CD4-positive, alpha-beta T cell treated with Interleukin-15 for 1 hour (primary cell): ENCODE measurements at regions not wholly inside any gene's neighbourhood (a gene's known extent, or its start where the extent isn't known, plus 50 kb on each side); places are given as distances from the start of the nearest gene placed in this dataset.

Experiments used
- DNase-seq: peaks from one replicate; pipeline ENCODE4 v3.0.0-alpha.2; 2020

DNA sequence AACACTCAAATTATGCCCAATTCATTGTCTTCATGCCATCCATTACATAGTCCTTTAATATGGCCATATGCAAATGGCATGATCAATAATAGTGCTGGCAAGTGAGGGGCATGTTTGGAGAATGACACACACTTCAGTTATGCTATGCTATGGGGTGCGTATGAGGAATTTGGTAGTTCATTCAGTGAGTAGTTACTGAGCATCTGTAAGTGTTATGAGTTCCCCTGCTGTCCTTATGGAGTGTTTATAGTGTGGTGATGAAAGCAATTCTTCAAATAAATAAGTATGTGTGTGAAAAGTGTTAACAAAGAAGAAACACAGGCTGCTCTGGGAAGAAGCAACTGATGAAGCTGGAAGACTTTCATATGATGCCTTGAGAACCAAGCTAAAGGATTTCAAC, 383.7 kb upstream of the SLC14A2 start:
- no peak for DNase-seq

DNA sequence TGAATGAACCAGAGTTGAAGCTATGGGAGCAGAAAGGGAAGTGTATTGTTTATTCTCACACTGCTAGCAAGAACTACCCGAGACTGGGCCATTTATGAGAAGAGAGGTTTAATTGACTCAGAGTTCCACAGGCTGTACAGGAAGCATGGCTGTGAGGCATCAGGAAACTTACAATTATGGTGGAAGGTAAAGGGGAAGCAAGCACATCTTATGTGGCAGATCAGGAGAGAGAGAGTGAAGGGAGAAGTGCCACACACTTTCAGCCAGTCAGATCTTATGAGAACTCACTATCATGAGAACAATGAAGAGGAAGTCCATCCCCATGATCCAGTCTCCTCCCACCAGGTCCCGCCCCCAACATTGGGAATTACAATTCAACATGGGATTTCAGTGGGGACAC, 383.2 kb upstream of the SLC14A2 start:
- DNase-seq = no peak

DNA sequence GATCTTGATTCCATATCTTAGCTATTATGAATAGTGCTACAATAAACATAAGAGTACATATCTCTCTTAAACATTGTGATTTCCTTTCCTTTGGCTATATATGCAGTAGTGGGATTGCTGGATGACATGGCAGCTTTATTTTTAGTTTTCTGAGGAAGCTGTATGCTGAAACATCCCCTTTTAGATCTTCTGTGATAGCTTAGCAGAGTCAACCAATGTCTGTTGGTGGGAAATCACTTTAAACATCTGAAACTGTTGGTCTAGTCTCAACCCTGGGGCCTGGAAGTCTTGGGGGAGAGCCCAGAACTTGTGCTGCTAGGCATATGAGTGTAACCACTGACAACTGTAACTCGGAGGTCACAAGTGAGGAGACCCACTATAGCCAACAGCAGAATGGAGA, 378.6 kb upstream of the SLC14A2 start:
- no peak for DNase-seq

DNA sequence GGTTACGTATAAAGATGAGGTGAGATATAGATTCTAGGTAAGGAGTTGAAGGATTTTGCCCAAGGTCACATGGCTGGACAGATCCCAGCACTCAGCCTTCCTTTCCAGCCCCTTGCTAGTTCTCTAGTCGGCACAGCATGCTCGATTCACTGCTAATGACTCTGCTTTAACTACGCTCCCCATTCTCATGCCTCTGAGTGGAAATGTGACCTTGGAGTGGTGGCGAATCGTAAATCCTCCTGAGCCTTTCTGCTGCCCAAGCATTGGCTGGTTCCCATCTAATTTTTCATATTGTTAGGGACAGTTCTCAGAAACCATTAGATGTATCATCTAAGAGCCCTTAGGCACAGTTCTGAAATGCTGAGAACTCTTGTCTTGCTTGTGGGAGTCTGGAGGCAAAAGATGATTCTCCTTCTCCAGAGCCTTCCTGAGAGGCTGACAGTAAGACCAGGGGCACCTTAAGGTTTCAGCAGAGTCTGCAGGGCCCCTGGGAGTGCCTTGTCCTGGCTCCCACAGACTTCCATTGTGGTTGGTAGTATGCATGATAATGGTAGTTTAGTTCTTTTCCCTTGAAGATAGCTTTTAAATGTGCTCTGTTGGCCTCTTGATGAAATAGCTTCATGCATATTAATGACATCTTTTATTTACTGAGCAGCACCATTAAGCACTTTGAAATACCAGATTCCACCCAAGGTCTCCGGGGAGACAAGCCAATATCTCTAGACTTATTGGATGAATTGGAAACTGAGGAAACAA, 377.8 kb upstream of the SLC14A2 start:
- no peak for DNase-seq

DNA sequence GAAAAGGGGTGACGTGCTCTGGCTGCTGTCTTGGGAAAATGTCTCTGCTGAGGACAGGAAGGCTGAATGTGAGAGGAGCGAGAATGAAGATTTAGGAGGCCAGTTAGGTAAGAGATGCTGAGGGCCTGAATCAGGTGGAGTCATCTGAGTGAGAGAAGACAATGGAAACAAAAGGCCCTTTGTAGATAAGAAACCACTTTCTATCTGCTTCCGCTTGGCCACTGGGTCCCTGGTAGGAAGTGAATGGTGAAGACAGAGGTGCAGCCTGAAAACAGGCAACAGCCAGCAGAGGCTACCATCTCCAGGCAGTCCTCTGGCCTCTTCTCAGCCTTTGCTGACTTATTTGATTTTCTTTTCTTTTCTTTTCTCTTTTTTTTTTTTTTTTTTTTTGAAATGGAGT, 374.0 kb upstream of the SLC14A2 start:
- no peak for DNase-seq

DNA sequence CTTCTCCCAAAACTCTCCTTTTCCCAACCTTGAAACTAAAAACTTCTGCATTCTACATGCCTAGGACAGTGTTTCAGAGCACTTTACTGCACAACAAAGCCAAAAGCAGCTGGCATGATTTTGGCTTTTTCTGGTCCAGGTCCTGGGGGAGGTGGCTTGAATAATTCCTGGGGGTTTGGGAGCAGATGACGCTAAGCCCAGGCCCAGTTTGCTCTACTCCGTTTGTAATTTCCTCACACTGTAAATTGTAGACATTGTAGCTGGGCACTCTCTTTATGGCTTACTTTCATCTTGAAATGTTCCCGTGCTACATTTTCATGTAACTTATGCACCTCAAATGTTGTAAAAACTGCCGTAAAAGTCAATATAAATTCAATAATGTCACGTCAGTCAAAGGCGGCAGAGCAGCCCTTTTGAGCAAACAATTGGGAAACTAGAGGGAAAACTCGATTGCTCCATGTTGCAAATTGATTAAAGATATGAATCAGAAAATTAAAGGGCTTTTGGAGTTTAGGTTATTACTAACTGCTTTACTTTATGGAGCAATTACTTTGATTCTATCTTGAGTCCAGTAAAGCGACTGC, 373.2 kb upstream of the SLC14A2 start:
- DNase-seq = no peak

DNA sequence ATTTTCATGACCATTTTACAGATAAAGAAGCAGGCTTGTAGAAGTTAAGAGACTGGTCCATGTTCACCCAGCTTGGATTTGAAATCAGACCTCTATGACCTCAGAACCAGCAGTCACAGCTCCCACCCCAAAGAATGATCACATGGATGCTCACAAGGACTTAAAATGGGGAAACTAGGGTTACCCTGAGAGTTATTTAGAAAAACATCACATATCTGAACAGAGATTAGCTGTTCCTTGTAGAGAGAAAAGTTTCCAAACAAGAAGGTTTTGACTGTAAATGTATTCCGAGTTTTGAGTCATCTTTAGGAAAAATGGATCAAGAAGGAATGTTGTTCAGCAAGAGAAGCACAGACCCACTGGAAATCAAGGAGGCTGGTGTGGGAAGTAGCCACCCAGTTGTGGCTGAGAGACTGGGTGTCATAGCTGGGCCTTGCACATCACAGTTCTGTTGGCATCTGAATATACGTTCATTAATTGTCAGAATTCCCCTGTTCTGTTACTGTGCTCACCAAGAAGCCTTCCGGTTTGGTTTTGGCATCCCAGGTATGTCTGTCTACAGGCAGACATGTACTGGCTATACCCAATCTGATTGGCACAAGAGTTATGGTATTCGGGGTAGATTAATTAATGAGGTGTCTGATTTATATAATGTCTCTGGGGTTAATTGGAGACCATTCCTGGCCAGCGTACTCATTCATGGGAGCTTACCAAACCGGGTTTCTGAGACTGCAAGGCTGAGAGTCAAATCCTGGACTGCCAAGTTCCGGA, 371.8 kb upstream of the SLC14A2 start:
- DNase-seq = no peak

DNA sequence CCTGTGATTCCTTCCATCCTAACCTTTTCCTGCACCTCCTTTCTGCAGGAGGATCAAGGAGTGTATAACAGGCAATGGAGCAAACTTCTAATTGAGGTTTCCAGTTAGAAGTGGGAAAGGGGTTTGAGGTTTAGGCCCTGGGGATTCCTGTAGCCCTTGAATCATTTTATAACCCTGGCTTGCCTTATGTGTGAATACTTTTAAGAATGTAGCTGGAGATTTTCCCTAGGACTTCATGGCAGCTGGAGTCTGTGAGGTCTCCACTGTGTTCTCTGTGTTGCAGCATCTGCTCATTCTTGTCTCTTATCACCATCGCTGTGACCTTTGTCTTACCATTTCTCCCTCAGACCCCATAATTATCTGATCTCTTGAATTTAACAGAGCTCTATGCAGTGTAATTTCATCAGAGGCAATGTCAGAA, 370.2 kb upstream of the SLC14A2 start:
- DNase-seq = no peak

DNA sequence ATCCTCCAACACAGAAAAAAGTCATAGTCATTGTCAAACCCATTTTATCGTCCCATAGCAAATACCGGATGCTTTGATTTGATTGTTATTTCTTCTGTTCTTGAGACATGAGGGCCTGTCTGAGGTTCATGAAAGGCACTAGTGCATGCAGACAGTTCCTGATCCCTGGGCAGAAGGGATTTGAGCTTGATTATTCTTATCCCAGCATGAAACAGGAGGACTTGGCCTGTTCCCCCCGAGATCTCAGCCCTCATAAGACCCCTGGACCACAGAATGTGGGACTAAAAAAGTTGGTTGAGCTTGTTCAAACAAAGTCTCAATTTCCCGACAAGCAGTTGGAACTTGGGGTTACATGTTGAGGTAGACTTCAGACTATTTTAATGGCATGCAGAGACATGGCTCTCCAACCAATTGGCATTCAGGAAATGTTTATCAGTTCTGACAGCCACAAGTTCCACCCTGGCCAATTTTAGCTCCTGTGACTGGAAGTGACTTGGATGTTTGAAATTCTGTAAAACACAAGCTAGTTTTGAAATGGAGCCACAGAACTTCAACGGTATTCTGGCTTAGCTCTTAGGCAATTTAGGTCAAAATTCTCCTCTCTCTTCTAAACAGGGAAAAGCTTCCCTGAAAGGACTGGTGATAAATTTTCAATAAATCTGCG, 366.9 kb upstream of the SLC14A2 start:
- no peak for DNase-seq

DNA sequence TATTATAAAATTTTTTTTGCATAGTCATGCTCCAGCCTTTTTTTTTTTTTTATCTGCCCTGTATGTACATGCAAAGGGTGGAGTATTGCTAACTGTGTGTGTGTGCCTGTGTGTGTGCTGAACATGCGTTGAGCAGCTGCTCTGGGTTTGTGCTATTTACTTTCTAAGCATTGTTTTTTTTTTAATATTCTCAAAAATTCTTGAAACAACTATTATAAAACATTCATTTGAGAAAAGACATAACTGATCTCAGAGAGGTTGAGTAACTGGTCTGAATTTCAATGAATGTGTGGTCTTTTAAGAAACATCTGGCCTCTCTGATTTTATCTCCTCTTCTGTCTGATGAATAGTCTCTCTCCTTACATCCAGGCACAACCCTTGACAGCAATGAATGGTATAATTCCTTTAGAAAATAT, 366.0 kb upstream of the SLC14A2 start:
- DNase-seq = no peak

DNA sequence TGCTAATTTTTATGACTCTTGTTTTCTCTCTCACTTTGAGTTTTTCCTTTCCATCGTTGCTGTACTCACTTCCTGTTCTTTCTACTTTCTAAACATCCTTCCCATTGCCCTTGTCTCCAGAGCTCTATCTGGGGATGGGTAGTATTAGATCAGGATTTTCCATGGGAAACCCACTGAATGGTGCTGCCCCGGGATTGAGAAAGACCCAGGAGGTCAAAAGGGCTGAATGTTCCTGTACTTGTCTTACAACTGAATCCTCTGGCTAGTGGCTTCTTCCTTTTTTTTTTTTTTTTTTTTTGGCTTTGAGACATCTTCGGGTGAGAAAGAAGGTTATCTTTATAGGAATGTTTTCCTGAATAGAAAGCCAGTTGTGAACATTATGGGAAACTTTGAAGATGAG, 364.8 kb upstream of the SLC14A2 start:
- no peak for DNase-seq

DNA sequence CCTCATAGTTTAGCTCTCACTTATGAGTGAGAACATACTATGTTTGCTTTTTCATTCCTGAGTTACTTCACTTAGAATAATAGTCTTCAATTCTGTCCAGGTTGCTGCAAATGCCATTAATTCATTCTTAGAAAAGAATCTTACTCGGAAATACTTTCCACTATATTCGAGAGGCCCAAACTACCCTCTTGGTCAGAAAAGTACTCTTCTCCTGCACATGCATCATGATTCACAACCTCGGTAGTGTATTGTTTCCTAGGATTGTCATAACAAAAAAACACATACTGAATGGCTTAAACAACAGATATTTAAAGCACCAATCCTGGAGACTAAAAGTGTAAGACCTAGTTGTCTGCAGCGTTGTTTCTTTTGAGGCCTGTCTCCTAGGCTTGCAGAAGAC, 364.0 kb upstream of the SLC14A2 start:
- DNase-seq = no peak

DNA sequence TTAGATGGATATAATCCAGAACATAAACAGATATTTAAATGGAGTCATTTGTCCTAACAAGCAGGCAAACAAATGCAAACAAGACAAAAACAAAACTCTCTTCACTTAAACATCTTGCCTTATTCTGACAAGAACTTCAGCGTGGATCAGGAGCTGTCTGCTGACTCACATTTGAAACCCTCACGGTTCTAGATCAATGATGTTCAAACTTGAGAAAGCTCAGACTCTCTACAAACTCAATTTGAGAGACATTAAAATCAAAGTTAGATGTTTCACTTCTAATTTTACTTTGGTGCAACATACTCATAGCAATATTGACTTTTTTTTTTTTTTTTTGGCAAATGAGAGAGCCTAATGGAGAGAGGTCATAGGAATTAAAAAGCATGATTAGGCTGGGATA, 362.8 kb upstream of the SLC14A2 start:
- DNase-seq = no peak

DNA sequence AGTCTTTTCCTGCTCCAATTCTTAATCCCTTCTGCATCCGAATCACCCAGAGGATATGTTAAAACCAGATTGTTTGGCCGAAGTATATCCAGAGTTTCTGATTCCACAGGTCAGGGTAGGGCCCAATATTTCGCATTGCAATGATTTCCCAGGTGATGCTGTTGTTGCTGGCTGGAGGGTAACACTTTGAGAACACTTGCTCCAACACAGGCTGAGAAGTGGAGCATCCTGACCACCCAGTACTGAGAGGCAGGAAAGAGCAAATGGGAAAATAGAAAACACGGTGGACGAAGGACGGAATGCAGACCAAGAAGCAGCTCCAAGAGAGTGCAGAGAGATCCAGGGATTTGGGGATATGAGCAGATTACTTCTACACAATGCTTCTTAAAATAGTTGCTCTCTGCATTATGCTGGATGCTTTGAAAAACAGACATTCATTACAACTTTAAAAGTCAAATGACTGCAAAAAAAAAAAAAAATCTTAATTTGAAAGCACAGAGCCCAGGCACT, 362.2 kb upstream of the SLC14A2 start:
- DNase-seq = no peak

DNA sequence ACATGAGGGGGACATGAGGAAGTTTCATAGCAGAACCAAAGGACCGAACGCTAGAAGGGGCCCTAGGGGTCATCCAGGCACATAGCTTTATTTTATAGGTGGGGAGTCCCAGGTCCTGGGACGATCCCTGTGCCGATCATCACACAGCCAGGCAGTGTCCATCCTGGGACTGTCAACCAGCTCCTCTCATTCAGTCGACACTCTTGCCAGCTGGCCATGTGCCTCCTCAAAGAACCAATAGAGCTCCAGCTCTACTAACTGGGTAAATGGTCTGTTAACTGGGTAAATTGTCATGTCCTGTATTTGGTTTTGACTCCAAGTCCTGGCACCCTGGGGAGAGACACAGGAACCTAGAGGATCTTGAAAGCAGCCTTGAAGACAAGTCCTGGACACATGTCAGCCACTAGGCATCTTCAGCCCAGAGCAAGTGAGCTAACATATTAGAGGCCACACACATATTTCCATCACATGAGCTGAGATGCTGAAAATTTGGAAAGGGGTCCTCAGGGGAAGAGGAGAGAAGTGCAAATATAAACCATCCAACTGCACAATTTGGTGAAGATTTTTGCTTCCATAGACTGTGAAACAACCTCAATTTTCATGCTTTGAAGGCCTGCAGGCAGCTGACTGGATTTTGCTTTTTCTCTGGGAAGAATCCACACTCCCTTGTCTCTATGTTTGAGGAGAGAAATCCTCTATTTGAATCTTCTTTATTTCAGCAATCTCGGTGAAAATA, 361.1 kb upstream of the SLC14A2 start:
- DNase-seq = no peak

DNA sequence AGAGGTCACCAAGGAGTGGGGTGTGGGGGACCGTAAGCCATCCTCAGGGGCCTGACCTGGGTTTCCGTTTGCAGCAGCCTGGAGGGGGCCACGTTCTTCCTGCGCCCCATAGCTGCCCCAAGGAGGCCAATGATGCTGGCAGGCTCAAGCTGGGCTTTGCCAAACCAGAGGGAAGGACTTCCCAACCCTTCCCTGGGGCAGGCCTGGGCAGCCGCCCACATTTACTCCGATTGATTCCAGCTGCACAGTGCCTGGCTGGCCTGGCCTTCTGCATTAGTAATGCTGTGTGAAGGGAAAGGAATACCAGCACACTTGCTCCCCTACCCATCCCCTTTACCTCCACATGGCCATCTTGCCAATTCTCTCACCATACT, 360.6 kb upstream of the SLC14A2 start:
- no peak for DNase-seq

DNA sequence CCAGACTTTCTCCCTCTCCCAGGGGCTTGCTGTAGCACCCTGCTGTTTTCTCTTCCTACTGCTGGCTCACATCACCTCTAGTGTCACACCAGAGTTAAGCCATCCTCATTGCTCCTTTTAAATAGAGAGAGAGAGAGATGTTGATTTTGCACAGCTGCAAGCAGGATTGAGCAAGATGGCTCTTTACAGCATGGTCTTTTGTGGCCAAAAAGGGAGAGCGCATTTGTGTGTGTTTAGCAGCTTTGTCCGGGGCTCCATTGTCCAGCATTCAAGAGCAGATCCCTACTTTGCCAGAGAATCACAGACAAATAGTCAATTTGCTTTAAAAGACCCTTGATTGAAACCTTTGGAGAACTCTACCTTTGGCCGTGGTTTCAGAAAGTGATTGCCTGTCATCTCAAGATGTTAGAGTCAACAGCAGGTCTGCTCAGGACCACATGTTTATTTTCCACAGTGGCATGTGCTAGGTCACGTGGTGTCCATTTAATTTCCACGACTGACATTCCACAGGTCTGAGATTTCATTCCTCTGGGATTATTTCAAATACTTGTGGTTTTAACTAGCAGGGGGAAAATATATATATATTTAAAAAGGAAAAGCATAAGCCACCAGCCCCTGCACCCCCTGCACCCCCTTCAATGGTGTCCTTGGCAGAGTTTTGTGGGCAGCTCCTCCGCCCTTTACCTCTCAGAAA, 359.9 kb upstream of the SLC14A2 start:
- no peak for DNase-seq

DNA sequence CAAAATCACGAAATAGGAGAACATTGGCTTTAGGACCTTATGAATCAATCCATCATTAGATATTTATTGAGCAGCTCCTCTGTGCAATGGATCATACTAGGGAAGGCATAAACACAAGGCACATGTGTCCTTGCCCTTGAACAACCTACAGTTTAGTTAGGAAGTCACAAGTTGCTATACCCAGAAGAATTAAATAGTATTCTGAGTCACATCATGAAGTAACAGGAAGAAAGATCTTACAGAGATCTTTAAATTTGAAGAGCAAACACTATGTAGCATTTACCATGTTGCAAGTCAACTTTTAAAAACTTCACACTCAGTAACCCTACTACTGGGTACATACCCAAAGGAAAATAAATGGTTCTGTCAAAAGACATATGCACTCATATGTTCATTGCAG, 355.2 kb upstream of the SLC14A2 start:
- no peak for DNase-seq

DNA sequence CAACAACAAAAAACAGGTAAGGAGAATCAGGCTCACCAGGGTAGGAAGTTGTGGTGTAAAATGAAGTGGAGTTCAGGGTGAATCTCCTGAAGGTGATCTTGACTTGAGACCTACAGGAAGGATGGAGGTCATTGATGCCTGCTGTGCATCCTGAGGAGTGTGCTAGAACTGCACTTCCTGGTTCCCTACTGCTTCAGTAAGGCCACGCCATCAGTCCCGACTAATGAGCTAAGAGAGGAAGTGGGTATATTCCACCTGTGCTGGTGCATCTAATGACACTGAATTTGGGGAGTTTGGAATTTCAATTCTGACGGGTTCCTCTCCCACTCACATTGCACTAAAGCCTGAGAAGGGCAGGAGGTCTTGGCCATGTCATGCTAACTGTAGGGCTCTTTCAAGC, 349.3 kb upstream of the SLC14A2 start:
- no peak for DNase-seq

DNA sequence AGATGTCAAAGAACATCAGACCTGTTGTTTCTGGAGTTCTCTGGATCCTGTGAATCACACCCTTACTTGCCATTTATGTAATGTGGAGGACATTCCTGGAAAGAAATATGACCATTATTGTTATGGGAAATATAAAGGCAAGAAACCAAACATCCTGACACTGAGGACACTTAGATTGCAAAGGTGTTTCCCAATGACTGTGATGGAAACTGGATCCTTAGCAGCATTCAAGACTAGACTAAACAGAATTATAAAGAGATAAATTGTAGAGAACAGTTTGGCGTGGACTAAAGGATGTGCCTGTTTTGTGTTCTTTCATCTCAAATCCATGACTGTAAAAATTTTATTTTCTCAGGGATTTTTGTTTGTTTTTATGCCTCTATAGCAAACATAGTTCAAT, 347.7 kb upstream of the SLC14A2 start:
- DNase-seq = no peak

DNA sequence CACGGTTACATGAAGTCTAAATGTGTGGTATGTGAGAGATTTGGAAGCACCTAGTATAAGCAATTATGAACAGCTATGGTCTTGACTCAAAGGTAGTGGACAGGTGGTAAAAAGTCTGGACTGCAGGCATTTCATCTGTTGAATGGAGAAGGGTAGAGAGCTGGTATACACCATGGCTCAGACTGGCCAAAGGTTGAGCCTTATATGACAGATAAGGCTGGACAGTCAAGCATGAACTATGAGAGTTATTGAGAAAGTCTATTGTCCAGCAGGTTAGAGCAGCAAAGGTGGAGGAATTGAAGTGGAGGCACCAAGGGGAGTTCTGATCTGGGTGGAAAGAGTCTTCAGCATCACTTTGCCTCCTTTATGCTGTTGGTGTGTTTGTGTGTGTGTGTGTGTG, 346.7 kb upstream of the SLC14A2 start:
- no peak for DNase-seq

DNA sequence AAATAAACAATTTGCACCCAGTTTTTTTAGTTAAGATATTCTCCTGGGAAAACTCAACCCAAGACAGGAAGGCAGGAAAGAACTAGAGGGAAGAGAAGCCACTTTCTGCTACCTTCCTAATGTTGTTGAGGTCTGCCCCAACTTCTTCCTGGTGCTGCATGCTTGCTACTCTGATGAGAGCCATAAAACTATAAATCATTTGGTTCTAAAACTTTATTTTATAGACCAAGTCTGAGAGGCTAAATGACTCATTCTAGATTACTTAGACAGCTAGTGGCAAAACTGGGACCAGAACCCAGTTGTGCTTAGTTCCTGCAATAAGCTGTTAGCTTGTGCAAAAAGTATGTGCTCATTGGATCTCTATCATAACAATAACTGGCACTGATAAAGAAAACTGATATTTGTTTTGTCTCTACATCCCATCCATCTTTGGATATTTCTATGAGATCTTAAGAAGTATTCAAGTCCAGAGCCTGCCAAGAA, 344.9 kb upstream of the SLC14A2 start:
- no peak for DNase-seq
